Right renal cortex interstitium (tissue), 3 donors: ENCODE measurements at regions not wholly inside any gene's neighbourhood (a gene's known extent, or its start where the extent isn't known, plus 50 kb on each side); places are given as distances from the start of the nearest gene placed in this dataset.
"Not testable (repeated sequence)": the region's sequence is repeated elsewhere in the genome, so short reads cannot be mapped to it uniquely, and the experiment has no call there.

ENCODE experiments used
- DNase-seq, 3 donors: peaks; one replicate each; pipeline ENCODE4 v3.0.0-alpha.2; 2013; ENCODE audit warnings: low read depth in 3 of 3, low spot score in 2 of 3

- DNase-seq = no peak
Measured at GRCh38 chr14:30214014-30214413, 286.4 kb upstream of the PRKD1 start.

- peak; percentile 12 to 31 (median 23) for DNase-seq
Measured at GRCh38 chr14:30214461-30215090, 286.9 kb upstream of the PRKD1 start.

- DNase-seq = no peak
Measured at GRCh38 chr14:30218907-30219306, 291.3 kb upstream of the PRKD1 start.

GRCh38 chr14:30221546-30221945, 293.9 kb upstream of the PRKD1 start:
- no peak for DNase-seq

GRCh38 chr14:30223385-30223785, 295.7 kb upstream of the PRKD1 start:
- no peak for DNase-seq

- no peak for DNase-seq
Measured at GRCh38 chr14:30223966-30224365, 296.3 kb upstream of the PRKD1 start.

GRCh38 chr14:30225176-30225575, 297.5 kb upstream of the PRKD1 start:
- DNase-seq = no peak

- DNase-seq = no peak
Measured at GRCh38 chr14:30227436-30227835, 299.8 kb upstream of the PRKD1 start.

GRCh38 chr14:30227876-30228275, 300.2 kb upstream of the PRKD1 start:
- no peak for DNase-seq

GRCh38 chr14:30230719-30231118, 303.1 kb upstream of the PRKD1 start:
- no peak for DNase-seq

- no peak for DNase-seq
Measured at GRCh38 chr14:30234966-30235365, 307.3 kb upstream of the PRKD1 start.

GRCh38 chr14:30235485-30235884, 307.8 kb upstream of the PRKD1 start:
- no peak for DNase-seq

GRCh38 chr14:30238936-30239335, 311.3 kb upstream of the PRKD1 start:
- DNase-seq = no peak

- DNase-seq = peak in 1 of 3 donors; percentile 7
Measured at GRCh38 chr14:30240018-30240417, 312.4 kb upstream of the PRKD1 start.

- no peak for DNase-seq
Measured at GRCh38 chr14:30240685-30241084, 313.0 kb upstream of the PRKD1 start.

GRCh38 chr14:30242744-30243143, 315.1 kb upstream of the PRKD1 start:
- no peak for DNase-seq

- no peak for DNase-seq
Measured at GRCh38 chr14:30243207-30243606, 315.6 kb upstream of the PRKD1 start.

- DNase-seq = no peak
Measured at GRCh38 chr14:30243805-30244204, 315.2 kb upstream of the G2E3 start.

GRCh38 chr14:30244348-30244747, 314.6 kb upstream of the G2E3 start:
- not testable (repeated sequence) for DNase-seq

- DNase-seq = no peak
Measured at GRCh38 chr14:30251017-30251416, 307.9 kb upstream of the G2E3 start.

GRCh38 chr14:30251557-30252100, 307.3 kb upstream of the G2E3 start:
- DNase-seq = no peak

- DNase-seq = no peak
Measured at GRCh38 chr14:30252151-30252550, 306.8 kb upstream of the G2E3 start.
